PC-9 (cell line): ENCODE measurements at regions not wholly inside any gene's neighbourhood (a gene's known extent, or its start where the extent isn't known, plus 50 kb on each side); places are given as distances from the start of the nearest gene placed in this dataset.

Experiments used
- BruUV-seq: library from RNA; stranded (reverse); fragments of 400-500 nt; replicated peaks from 2 replicates; lab custom pipeline; 2021; lab: Mats Ljungman, UMichigan
- CTCF ChIA-PET: fragments of 300-600 bp; sonication (Branson Sonifier 250); formaldehyde crosslinking; loops from one replicate; lab custom pipeline; 2022; ENCODE audit warnings: antibody characterized with exemption; lab: Charles Lee
- POLR2A ChIA-PET: fragments of 300-600 bp; sonication (Branson Sonifier 250); formaldehyde crosslinking; loops from one replicate; lab custom pipeline; 2022; ENCODE audit warnings: antibody characterized with exemption; ENCODE audit not compliant: unreplicated experiment; lab: Charles Lee
- DNase-seq, 2 experiments: peaks; one replicate each; pipeline versions ENCODE4 v3.0.0 to v3.0.0-alpha.2; 2015 to 2022; ENCODE audit warnings: mixed read lengths in 1 of 2
- H2AFZ ChIP-seq: fragments of 200-600 bp; sonication (generic); 2 replicates; pipeline ENCODE4 v1.8.1; 2017; ENCODE audit warnings: antibody characterized with exemption
- H3F3A ChIP-seq: fragments of 200-600 bp; sonication (generic); 2 replicates; pipeline ENCODE4 v1.8.1; 2017; ENCODE audit warnings: antibody characterized with exemption, mild to moderate bottlenecking, low read depth; ENCODE audit not compliant: insufficient read depth
- H3K27ac ChIP-seq: fragments of 200-600 bp; sonication (generic); 2 replicates; pipeline ENCODE4 v1.6.1; 2016; ENCODE audit warnings: mixed run types
- H3K27me3 ChIP-seq: fragments of 200-600 bp; sonication (generic); 2 replicates; pipeline ENCODE4 v1.6.1; 2016; ENCODE audit warnings: low read depth, mixed run types; ENCODE audit not compliant: insufficient read depth
- H3K36me3 ChIP-seq: fragments of 200-600 bp; sonication (generic); 2 replicates; pipeline ENCODE4 v1.6.1; 2016; ENCODE audit warnings: low read depth, mixed run types
- H3K4me1 ChIP-seq: fragments of 200-600 bp; sonication (generic); replicated peaks from 2 replicates; pipeline ENCODE4 v1.6.1; 2016; ENCODE audit warnings: mixed run types; ENCODE audit not compliant: insufficient read depth
- H3K4me2 ChIP-seq: fragments of 200-600 bp; sonication (generic); 2 replicates; pipeline ENCODE4 v1.6.1; 2017; ENCODE audit warnings: mixed run types
- H3K4me3 ChIP-seq: fragments of 200-600 bp; sonication (generic); 2 replicates; pipeline ENCODE4 v1.6.1; 2016; ENCODE audit warnings: mixed run types
- H3K79me2 ChIP-seq: fragments of 200-600 bp; sonication (generic); 2 replicates; pipeline ENCODE4 v1.6.1; 2017; ENCODE audit warnings: low read depth, mixed run types
- H3K9me2 ChIP-seq: fragments of 200-600 bp; sonication (generic); 2 replicates; pipeline ENCODE4 v1.8.1; 2017; ENCODE audit warnings: mild to moderate bottlenecking; ENCODE audit not compliant: insufficient read depth
- H3K9me3 ChIP-seq: fragments of 200-600 bp; sonication (generic); 2 replicates; pipeline ENCODE4 v1.8.1; 2016; ENCODE audit warnings: low read depth; ENCODE audit not compliant: insufficient read depth
- H4K20me1 ChIP-seq: fragments of 200-600 bp; sonication (generic); 2 replicates; pipeline ENCODE4 v1.8.1; 2017; ENCODE audit not compliant: insufficient read depth
- EZH2 ChIP-seq: fragments of 200-600 bp; sonication (generic); IDR thresholded peaks from 2 replicates; pipeline ENCODE4 v1.8.0; 2017; ENCODE audit warnings: antibody characterized with exemption, low read depth
- intact Hi-C: fragments of 100-400 bp; cut with micrococcal nuclease; formaldehyde crosslinking; loops from one replicate; pipeline ENCODE4 v1.10.0; 2022; ENCODE audit not compliant: unreplicated experiment
- TF ChIP-seq, protein P1 (sequence below): fragments of 200-600 bp; sonication (generic); conservative IDR thresholded peaks from 2 replicates; pipeline ENCODE4 v1.6.1; 2017; ENCODE audit warnings: mixed run types, antibody characterized with exemption, mild to moderate bottlenecking, moderate library complexity

DNA sequence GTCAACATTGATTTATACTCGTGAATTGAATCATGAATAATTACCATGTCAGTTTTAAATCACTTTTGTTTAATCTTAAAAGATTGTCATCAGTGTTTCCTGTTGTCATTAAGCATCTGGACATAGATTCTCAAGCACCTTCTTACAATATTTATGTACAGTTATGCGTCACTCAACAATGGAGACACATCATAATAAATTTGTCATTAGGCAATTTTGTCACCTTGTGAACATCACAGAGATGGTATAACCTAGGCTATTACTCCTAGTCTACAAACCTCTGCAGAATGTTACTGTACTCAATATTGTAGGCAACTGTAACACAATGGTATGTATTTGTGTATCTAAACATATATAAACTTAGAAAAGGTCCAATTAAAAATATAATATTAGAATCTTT, 2130.9 kb upstream of the PCDH20 start:
- Histone ChIP-seq H3F3A (no peaks in the 10 kb centered on the region), H3K4me1 (no peaks in the 10 kb centered on the region), H3K36me3 (no peaks in the 10 kb centered on the region), H3K9me3 (no peaks in the 10 kb centered on the region), H4K20me1 (no peaks in the 10 kb centered on the region), H3K27ac (no peak overlapping the region), H3K27me3 (no peaks in the 10 kb centered on the region), H3K9me2 (no peaks in the 10 kb centered on the region; the same call in 1 of the 2 replicates), H2AFZ (no peak overlapping the region), H3K79me2 (no peaks in the 10 kb centered on the region), H3K4me2 (no peak overlapping the region), H3K4me3 (no peak overlapping the region)
- CTCF ChIA-PET: no interaction called here
- DNase-seq: no peak
- POLR2A ChIA-PET: no interaction called here
- intact Hi-C loops: no loop called here
- BruUV-seq: no TSS peak
- no peak for TF ChIP-seq EZH2
- TF ChIP-seq, protein P1, sequence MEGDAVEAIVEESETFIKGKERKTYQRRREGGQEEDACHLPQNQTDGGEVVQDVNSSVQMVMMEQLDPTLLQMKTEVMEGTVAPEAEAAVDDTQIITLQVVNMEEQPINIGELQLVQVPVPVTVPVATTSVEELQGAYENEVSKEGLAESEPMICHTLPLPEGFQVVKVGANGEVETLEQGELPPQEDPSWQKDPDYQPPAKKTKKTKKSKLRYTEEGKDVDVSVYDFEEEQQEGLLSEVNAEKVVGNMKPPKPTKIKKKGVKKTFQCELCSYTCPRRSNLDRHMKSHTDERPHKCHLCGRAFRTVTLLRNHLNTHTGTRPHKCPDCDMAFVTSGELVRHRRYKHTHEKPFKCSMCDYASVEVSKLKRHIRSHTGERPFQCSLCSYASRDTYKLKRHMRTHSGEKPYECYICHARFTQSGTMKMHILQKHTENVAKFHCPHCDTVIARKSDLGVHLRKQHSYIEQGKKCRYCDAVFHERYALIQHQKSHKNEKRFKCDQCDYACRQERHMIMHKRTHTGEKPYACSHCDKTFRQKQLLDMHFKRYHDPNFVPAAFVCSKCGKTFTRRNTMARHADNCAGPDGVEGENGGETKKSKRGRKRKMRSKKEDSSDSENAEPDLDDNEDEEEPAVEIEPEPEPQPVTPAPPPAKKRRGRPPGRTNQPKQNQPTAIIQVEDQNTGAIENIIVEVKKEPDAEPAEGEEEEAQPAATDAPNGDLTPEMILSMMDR: no peak

DNA sequence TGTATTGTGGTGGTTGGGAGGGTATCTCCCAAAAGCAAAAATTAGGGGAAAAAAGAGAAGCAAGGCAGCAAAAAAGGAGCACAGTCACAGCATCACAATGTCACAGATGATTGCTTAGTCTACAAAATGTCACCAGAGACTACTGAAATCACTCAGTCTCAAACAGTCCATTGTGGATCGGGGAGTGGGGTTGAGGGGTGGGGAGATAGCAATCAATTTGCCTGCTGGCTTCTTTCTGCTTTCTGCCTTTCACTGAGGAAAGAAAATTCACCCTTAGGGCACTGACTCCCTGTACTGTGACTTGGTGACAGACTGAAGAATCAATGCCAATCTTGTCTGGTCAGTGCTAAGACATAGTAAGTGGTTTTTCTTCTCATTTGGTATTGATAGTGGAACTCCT, 2127.1 kb upstream of the PCDH20 start:
- Histone ChIP-seq H2AFZ (no peak overlapping the region), H4K20me1 (no peaks in the 10 kb centered on the region), H3K4me1 (no peaks in the 10 kb centered on the region), H3F3A (no peaks in the 10 kb centered on the region), H3K9me2 (no peaks in the 10 kb centered on the region; the same call in 1 of the 2 replicates), H3K79me2 (no peaks in the 10 kb centered on the region), H3K27ac (no peak overlapping the region), H3K9me3 (no peaks in the 10 kb centered on the region), H3K36me3 (no peaks in the 10 kb centered on the region), H3K27me3 (no peaks in the 10 kb centered on the region), H3K4me2 (no peak overlapping the region), H3K4me3 (no peak overlapping the region)
- no peak for DNase-seq
- no TSS peak for BruUV-seq
- intact Hi-C loops: no loop called here
- ChIA-PET CTCF (no interaction called here), POLR2A (no interaction called here)
- no peak for TF ChIP-seq EZH2
- TF ChIP-seq, protein P1: no peak

DNA sequence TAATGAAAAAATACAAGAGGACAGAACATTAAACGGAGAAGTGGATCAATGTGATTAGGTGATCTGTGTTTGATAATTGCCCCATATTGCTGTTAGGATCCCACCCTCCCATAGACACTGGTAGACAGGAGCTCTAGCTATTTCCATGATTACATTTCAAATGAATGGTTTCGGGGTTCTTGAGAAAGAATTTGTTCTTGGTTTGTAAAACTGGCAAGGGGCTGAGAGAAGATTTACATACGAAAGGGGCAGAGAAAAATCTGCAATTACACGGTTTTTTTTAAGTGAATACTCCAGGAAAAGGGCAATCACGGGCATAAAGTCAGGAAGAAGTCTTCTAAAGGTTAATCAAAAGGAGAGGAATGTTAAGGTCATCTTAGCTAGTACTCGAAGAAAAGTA, 2125.7 kb upstream of the PCDH20 start:
- H3K27ac ChIP-seq: no peak overlapping the region
- H3K36me3 ChIP-seq: no peaks in the 10 kb centered on the region
- TF ChIP-seq EZH2: no peak
- TF ChIP-seq, protein P1: no peak
- no peaks in the 10 kb centered on the region for H3K79me2 ChIP-seq
- no peaks in the 10 kb centered on the region; the same call in 1 of the 2 replicates for H3K9me2 ChIP-seq
- no peaks in the 10 kb centered on the region for H3K9me3 ChIP-seq
- no peaks in the 10 kb centered on the region for H4K20me1 ChIP-seq
- H3K27me3 ChIP-seq: no peaks in the 10 kb centered on the region
- DNase-seq: no peak
- no peak overlapping the region for H3K4me2 ChIP-seq
- intact Hi-C loops: no loop called here
- BruUV-seq: no TSS peak
- ChIA-PET CTCF (no interaction called here), POLR2A (no interaction called here)
- no peaks in the 10 kb centered on the region for H3K4me1 ChIP-seq
- no peak overlapping the region for H3K4me3 ChIP-seq
- H2AFZ ChIP-seq: no peak overlapping the region
- no peaks in the 10 kb centered on the region for H3F3A ChIP-seq
